ENCODE measurements at regions not wholly inside any gene's neighbourhood (a gene's known extent, or its start where the extent isn't known, plus 50 kb on each side); places are given as distances from the start of the nearest gene placed in this dataset.

GRCh38 chr2:19600982-19601381, 242.6 kb upstream of the OSR1 start:
- ATAC-seq (ENCODE audit: poor library complexity), result no peak
- intact Hi-C loops (cut with DNase I), result no loop called here
- DNase-seq, result no peak

- intact Hi-C loops (cut with DNase I), result no loop called here
- no peak for DNase-seq
- ATAC-seq (ENCODE audit: poor library complexity), result no peak
Observed at GRCh38 chr2:19600506-19600905, 242.1 kb upstream of the OSR1 start.

GRCh38 chr2:19598971-19599370, 240.5 kb upstream of the OSR1 start:
- DNase-seq, result no peak
- intact Hi-C loops (cut with DNase I), result no loop called here
- ATAC-seq (ENCODE audit: poor library complexity), result no peak

- DNase-seq (no peak), ATAC-seq (ENCODE audit: poor library complexity) (no peak)
- intact Hi-C loops (cut with DNase I), result no loop called here
Observed at GRCh38 chr2:19592197-19592596, 233.8 kb upstream of the OSR1 start.

GRCh38 chr2:19589791-19590190, 231.4 kb upstream of the OSR1 start:
- ATAC-seq (ENCODE audit: poor library complexity) (no peak), DNase-seq (no peak)
- intact Hi-C loops (cut with DNase I), result no loop called here

- DNase-seq (no peak), ATAC-seq (ENCODE audit: poor library complexity) (peak; percentile 75)
- intact Hi-C loops (cut with DNase I), result no loop called here
Observed at GRCh38 chr2:19580830-19581229, 222.4 kb upstream of the OSR1 start.

GRCh38 chr2:19580264-19580663, 221.8 kb upstream of the OSR1 start:
- no peak for DNase-seq
- intact Hi-C loops (cut with DNase I), result no loop called here
- ATAC-seq (ENCODE audit: poor library complexity), result peak; percentile 62

- DNase-seq (no peak), ATAC-seq (ENCODE audit: poor library complexity) (no peak)
- intact Hi-C loops (cut with DNase I), result no loop called here
Observed at GRCh38 chr2:19579461-19579860, 221.0 kb upstream of the OSR1 start.

GRCh38 chr2:19577723-19578122, 219.3 kb upstream of the OSR1 start:
- no peak for ATAC-seq (ENCODE audit: poor library complexity)
- intact Hi-C loops (cut with DNase I), result no loop called here

GRCh38 chr2:19576411-19576810, 218.0 kb upstream of the OSR1 start:
- no peak for DNase-seq
- no peak for ATAC-seq (ENCODE audit: poor library complexity)
- intact Hi-C loops (cut with DNase I), result no loop called here

More at GRCh38 chr2:19577723-19578122, 219.3 kb upstream of the OSR1 start:
- DNase-seq, result no peak

- ATAC-seq (ENCODE audit: poor library complexity), result no peak
- DNase-seq, result no peak
- intact Hi-C loops (cut with DNase I), result no loop called here
Observed at GRCh38 chr2:19575641-19576040, 217.2 kb upstream of the OSR1 start.

- intact Hi-C loops (cut with DNase I), result no loop called here
- DNase-seq (peak; percentile 66), ATAC-seq (ENCODE audit: poor library complexity) (peak; percentile 64)
Observed at GRCh38 chr2:19574778-19575260, 216.4 kb upstream of the OSR1 start.

GRCh38 chr2:19573784-19574183, 215.4 kb upstream of the OSR1 start:
- ATAC-seq (ENCODE audit: poor library complexity), result no peak
- intact Hi-C loops (cut with DNase I), result no loop called here

GRCh38 chr2:19571773-19572172, 213.3 kb upstream of the OSR1 start:
- intact Hi-C loops (cut with DNase I), result no loop called here
- DNase-seq, result no peak
- ATAC-seq (ENCODE audit: poor library complexity), result no peak

More at GRCh38 chr2:19573784-19574183, 215.4 kb upstream of the OSR1 start:
- no peak for DNase-seq

GRCh38 chr2:19569300-19569791, 210.9 kb upstream of the OSR1 start:
- ATAC-seq (ENCODE audit: poor library complexity) (no peak), DNase-seq (no peak)
- intact Hi-C loops (cut with DNase I), result no loop called here

- DNase-seq (no peak), ATAC-seq (ENCODE audit: poor library complexity) (no peak)
- intact Hi-C loops (cut with DNase I), result no loop called here
Observed at GRCh38 chr2:19568809-19569208, 210.4 kb upstream of the OSR1 start.

- intact Hi-C loops (cut with DNase I), result no loop called here
Observed at GRCh38 chr2:19560785-19561184, 202.4 kb upstream of the OSR1 start.

GRCh38 chr2:19559596-19560240, 201.3 kb upstream of the OSR1 start:
- DNase-seq, result no peak
- no peak for ATAC-seq (ENCODE audit: poor library complexity)
- intact Hi-C loops (cut with DNase I), result no loop called here

More at GRCh38 chr2:19560785-19561184, 202.4 kb upstream of the OSR1 start:
- ATAC-seq (ENCODE audit: poor library complexity), result no peak
- no peak for DNase-seq

GRCh38 chr2:19556648-19557047, 198.2 kb upstream of the OSR1 start:
- ATAC-seq (ENCODE audit: poor library complexity), result no peak
- DNase-seq, result no peak
- intact Hi-C loops (cut with DNase I), result no loop called here

- DNase-seq (no peak), ATAC-seq (ENCODE audit: poor library complexity) (no peak)
- intact Hi-C loops (cut with DNase I), result no loop called here
Observed at GRCh38 chr2:19554520-19554919, 196.1 kb upstream of the OSR1 start.

GRCh38 chr2:19552270-19552669, 193.8 kb upstream of the OSR1 start:
- DNase-seq, result no peak
- no peak for ATAC-seq (ENCODE audit: poor library complexity)
- intact Hi-C loops (cut with DNase I), result no loop called here
